ENCODE measurements at regions not wholly inside any gene's neighbourhood (a gene's known extent, or its start where the extent isn't known, plus 50 kb on each side); places are given as distances from the start of the nearest gene placed in this dataset.

- DNase-seq (ENCODE audit: low read depth), result peak; percentile 73
- H3K4me3 ChIP-seq (ENCODE audit: low read depth, low read length), result no peak overlapping the region
- no peak for TF ChIP-seq CTCF (IDR thresholded peaks at IDR 0.05; ENCODE audit: insufficient read depth, low read length)
Measured at GRCh38 chr12:127052511-127053232, 1214.3 kb upstream of the TMEM132C start.

DNA sequence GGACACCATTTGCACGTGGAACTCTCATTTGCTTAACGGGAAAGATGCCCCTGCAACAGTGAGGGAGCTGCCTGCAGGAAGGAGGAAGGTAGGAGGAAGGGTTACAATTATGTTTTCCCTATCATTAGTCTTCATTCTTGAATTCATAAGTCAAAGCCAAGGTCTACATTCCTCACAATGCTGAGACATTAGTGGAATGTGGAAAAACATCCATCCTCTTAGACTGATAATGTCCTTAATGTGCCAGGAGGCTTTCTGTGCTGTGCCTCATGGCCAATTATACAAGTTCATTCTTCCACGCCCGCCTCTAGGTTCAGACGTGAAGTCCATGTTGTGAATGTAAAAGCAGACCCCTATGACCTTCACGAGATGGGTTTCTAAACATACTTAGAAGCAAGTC, 1212.4 kb upstream of the TMEM132C start:
- TF ChIP-seq CTCF (IDR thresholded peaks at IDR 0.05; ENCODE audit: insufficient read depth, low read length), result no peak
- DNase-seq (ENCODE audit: low read depth), result peak; percentile 79
- H3K4me3 ChIP-seq (ENCODE audit: low read depth, low read length), result no peak overlapping the region

DNA sequence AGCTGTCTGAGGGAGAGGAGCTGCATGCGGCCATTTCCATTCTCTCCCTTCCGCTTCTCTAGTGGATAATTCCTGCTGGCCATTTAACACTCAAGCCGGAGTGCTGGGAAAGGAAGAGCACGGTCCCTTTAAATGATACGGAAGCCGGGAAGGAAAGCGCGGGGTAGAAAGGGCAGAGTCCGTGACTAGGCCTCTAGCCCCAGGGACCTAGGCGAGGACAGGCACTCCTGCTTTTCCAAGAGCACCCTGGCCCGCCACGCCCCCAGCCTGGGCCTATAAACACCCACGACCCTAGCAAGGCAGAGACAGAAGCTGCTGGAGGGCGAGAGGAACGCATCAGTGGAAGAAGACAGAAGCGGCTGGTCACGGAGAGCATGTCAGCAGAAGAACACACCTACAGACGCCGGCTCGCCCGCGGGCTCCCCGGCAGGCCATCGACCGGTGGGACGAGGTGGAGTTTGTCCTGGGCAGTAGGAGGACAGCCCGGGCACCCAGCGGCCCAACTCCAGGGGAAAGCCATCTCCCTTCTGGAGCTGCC, 1206.6 kb upstream of the TMEM132C start:
- no peak for TF ChIP-seq CTCF (IDR thresholded peaks at IDR 0.05; ENCODE audit: insufficient read depth, low read length)
- H3K4me3 ChIP-seq (ENCODE audit: low read depth, low read length), result no peak overlapping the region
- no peak for DNase-seq (ENCODE audit: low read depth)

DNA sequence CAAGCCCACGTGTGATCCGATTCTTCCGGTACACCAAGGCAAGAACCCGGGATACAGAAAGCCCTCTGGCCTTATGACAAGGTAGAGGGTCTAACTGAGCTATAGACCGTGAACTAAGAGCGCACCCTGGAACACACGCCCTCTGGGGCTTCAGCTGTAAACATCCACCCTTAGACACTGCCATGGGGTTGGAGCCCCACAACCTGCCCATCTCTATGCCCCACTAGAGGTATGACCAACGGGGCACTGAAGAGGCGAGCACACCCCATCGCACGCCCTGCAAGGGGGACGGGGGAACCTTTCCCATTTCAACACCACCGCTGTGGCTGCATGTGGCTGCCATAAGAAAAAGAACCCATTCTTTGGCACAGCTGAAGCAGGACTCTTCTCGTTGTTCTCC, 1206.0 kb upstream of the TMEM132C start:
- DNase-seq (ENCODE audit: low read depth), result no peak
- H3K4me3 ChIP-seq (ENCODE audit: low read depth, low read length), result no peak overlapping the region

DNA sequence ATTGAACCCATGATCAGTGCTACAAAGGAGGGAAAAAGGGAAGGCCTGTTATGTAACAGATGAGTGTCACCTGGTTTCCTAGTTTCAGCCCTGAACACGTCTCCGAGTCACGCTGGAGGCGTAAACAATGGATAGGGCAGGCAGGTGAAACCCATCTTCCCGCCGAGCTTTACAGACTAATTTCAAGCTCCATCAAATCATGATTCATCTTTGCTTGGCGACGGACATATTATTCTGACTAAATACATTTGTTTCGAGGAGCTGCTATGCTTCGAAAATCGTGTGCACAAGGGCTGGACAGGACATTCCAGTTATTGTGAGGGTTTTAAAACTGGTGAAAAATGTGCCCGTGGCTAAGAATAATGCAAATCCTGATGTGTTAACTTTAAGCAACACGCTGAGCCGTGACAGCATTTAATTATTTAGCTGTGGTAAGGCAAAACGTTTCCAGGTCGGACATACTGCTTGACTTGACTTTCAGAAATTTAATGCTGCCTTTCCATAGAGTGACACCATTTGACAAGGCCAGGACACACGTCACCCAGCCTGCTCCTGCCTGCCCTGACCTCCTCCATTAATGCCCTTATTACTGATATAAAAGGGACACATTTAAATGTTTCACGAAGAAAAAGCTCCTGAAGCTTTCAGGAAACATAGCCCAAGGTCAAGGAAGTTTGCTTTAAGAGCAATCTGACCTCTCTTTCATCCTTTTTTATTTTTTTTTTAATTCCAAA, 1203.5 kb upstream of the TMEM132C start:
- TF ChIP-seq CTCF (IDR thresholded peaks at IDR 0.05; ENCODE audit: insufficient read depth, low read length), result no peak
- no peak overlapping the region for H3K4me3 ChIP-seq (ENCODE audit: low read depth, low read length)
- no peak for DNase-seq (ENCODE audit: low read depth)

More for the DNA sequence above, 1206.0 kb upstream of the TMEM132C start:
- TF ChIP-seq CTCF (IDR thresholded peaks at IDR 0.05; ENCODE audit: insufficient read depth, low read length), result no peak

- TF ChIP-seq CTCF (IDR thresholded peaks at IDR 0.05; ENCODE audit: insufficient read depth, low read length), result no peak
- H3K4me3 ChIP-seq (ENCODE audit: low read depth, low read length), result no peak overlapping the region
- DNase-seq (ENCODE audit: low read depth), result no peak
Measured at GRCh38 chr12:127064207-127064606, 1202.8 kb upstream of the TMEM132C start.

All from fibroblast of the aortic adventitia (primary cell).